OCI-LY7 (cell line): ENCODE measurements at regions not wholly inside any gene's neighbourhood (a gene's known extent, or its start where the extent isn't known, plus 50 kb on each side); places are given as distances from the start of the nearest gene placed in this dataset.

Source experiments
- BruUV-seq: library from RNA; stranded (reverse); fragments of 400-500 nt; replicated peaks from 2 replicates; lab custom pipeline; 2021; lab: Mats Ljungman, UMichigan
- CTCF ChIA-PET: fragments of 300-600 bp; sonication (Branson Sonifier 250); formaldehyde crosslinking; loops from one replicate; lab custom pipeline; 2022; ENCODE audit warnings: antibody characterized with exemption; ENCODE audit not compliant: unreplicated experiment; lab: Charles Lee
- POLR2A ChIA-PET: fragments of 300-600 bp; sonication (Branson Sonifier 250); formaldehyde crosslinking; loops from one replicate; lab custom pipeline; 2022; ENCODE audit warnings: antibody characterized with exemption; lab: Charles Lee
- DNase-seq: peaks from one replicate; pipeline ENCODE4 v3.0.0-alpha.2; 2015; ENCODE audit warnings: low spot score
- H2AFZ ChIP-seq: fragments of 200-600 bp; sonication (generic), shearing (Covaris generic); 2 replicates; pipeline ENCODE4 v1.6.1; 2014; ENCODE audit warnings: mild to moderate bottlenecking, antibody characterized with exemption, low read length, moderate library complexity
- H3K27ac ChIP-seq: fragments of 200-600 bp; sonication (generic); 2 replicates; pipeline ENCODE4 v1.5.1; 2014; ENCODE audit warnings: mixed run types, low read depth, mild to moderate bottlenecking, moderate library complexity, low read length, inconsistent platforms; ENCODE audit not compliant: poor library complexity, severe bottlenecking
- H3K36me3 ChIP-seq: fragments of 200-600 bp; sonication (generic); 2 replicates; pipeline ENCODE4 v1.6.1; 2014; ENCODE audit warnings: mild to moderate bottlenecking, antibody characterized with exemption, low read length, moderate library complexity, mixed read lengths; ENCODE audit not compliant: insufficient read depth
- H3K4me1 ChIP-seq: fragments of 200-600 bp; sonication (generic); 2 replicates; pipeline ENCODE4 v1.5.1; 2014; ENCODE audit warnings: mild to moderate bottlenecking, low read length; ENCODE audit not compliant: insufficient read depth, poor library complexity, severe bottlenecking
- H3K4me2 ChIP-seq: fragments of 200-600 bp; sonication (generic); 2 replicates; pipeline ENCODE4 v1.6.1; 2014; ENCODE audit warnings: mild to moderate bottlenecking, low read length
- H3K4me3 ChIP-seq: fragments of 200-600 bp; sonication (generic); 2 replicates; pipeline ENCODE4 v1.5.1; 2014; ENCODE audit warnings: mild to moderate bottlenecking, low read depth, low read length; ENCODE audit not compliant: poor library complexity, severe bottlenecking
- H3K79me2 ChIP-seq: fragments of 200-600 bp; sonication (generic); 2 replicates; pipeline ENCODE4 v1.6.1; 2016; ENCODE audit warnings: low read depth, mild to moderate bottlenecking, low read length, moderate library complexity, mixed read lengths; ENCODE audit not compliant: insufficient read depth
- H3K9me2 ChIP-seq: fragments of 200-600 bp; sonication (generic); 2 replicates; pipeline ENCODE4 v1.6.1; 2016; ENCODE audit warnings: mild to moderate bottlenecking, low read length, mixed read lengths; ENCODE audit not compliant: insufficient read depth
- H3K9me3 ChIP-seq: fragments of 200-600 bp; sonication (generic); 2 replicates; pipeline ENCODE4 v1.6.1; 2014; ENCODE audit warnings: mild to moderate bottlenecking, mixed run types, low read length, mixed read lengths
- H4K20me1 ChIP-seq: fragments of 200-600 bp; sonication (generic); 2 replicates; pipeline ENCODE4 v1.6.1; 2014; ENCODE audit warnings: mild to moderate bottlenecking, antibody characterized with exemption, low read length, moderate library complexity, mixed read lengths; ENCODE audit not compliant: insufficient read depth
- EZH2phosphoT487 ChIP-seq: fragments of 200-600 bp; sonication (generic); IDR thresholded peaks from 2 replicates; pipeline ENCODE4 v1.6.1; 2018; ENCODE audit warnings: low read depth, borderline replicate concordance, mild to moderate bottlenecking, mixed run types, antibody characterized with exemption, low read length, moderate library complexity, mixed read lengths
- intact Hi-C: fragments of 100-400 bp; cut with micrococcal nuclease; formaldehyde crosslinking; loops from one replicate; pipeline ENCODE4 v1.10.0; 2022; ENCODE audit not compliant: unreplicated experiment
- TF ChIP-seq, protein P1 (sequence below): fragments of 200-600 bp; sonication (generic); conservative IDR thresholded peaks from 2 replicates; pipeline ENCODE4 v1.5.1; 2014; ENCODE audit warnings: mild to moderate bottlenecking, antibody characterized with exemption, low read length, moderate library complexity, mixed read lengths

- BruUV-seq: no TSS peak
- Histone ChIP-seq H3K4me1 (no peaks in the 10 kb centered on the region), H3K36me3 (no peaks in the 10 kb centered on the region), H3K4me3 (no peak overlapping the region), H3K9me3 (no peaks in the 10 kb centered on the region), H3K27ac (no peak overlapping the region), H2AFZ (no peak overlapping the region), H4K20me1 (no peaks in the 10 kb centered on the region), H3K79me2 (no peaks in the 10 kb centered on the region), H3K4me2 (no peak overlapping the region), H3K9me2 (no peaks in the 10 kb centered on the region)
- POLR2A ChIA-PET: no interaction called here
- CTCF ChIA-PET: no interaction called here
- intact Hi-C loops: no loop called here
- TF ChIP-seq, protein P1, sequence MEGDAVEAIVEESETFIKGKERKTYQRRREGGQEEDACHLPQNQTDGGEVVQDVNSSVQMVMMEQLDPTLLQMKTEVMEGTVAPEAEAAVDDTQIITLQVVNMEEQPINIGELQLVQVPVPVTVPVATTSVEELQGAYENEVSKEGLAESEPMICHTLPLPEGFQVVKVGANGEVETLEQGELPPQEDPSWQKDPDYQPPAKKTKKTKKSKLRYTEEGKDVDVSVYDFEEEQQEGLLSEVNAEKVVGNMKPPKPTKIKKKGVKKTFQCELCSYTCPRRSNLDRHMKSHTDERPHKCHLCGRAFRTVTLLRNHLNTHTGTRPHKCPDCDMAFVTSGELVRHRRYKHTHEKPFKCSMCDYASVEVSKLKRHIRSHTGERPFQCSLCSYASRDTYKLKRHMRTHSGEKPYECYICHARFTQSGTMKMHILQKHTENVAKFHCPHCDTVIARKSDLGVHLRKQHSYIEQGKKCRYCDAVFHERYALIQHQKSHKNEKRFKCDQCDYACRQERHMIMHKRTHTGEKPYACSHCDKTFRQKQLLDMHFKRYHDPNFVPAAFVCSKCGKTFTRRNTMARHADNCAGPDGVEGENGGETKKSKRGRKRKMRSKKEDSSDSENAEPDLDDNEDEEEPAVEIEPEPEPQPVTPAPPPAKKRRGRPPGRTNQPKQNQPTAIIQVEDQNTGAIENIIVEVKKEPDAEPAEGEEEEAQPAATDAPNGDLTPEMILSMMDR: no peak
- no peak for TF ChIP-seq EZH2phosphoT487
- DNase-seq: no peak
Measured at GRCh38 chr11:90329043-90329442, 106.2 kb upstream of the CHORDC1 start.

GRCh38 chr11:90326647-90327046, 103.8 kb upstream of the CHORDC1 start:
- H3K79me2 ChIP-seq: no peaks in the 10 kb centered on the region
- no peaks in the 10 kb centered on the region for H3K9me3 ChIP-seq
- TF ChIP-seq, protein P1: no peak
- TF ChIP-seq EZH2phosphoT487: no peak
- H3K4me3 ChIP-seq: no peak overlapping the region
- no peaks in the 10 kb centered on the region for H4K20me1 ChIP-seq
- H3K4me2 ChIP-seq: no peak overlapping the region
- CTCF ChIA-PET: no interaction called here
- no peaks in the 10 kb centered on the region for H3K9me2 ChIP-seq
- H3K4me1 ChIP-seq: no peaks in the 10 kb centered on the region
- no TSS peak for BruUV-seq
- intact Hi-C loops: no loop called here
- no peak for DNase-seq
- no peaks in the 10 kb centered on the region for H3K36me3 ChIP-seq
- POLR2A ChIA-PET: interaction anchor here (1.0 to 1.2 kb wide), 2 partner anchors 8 to 10 kb away, joined by 3 to 4 read pairs; no protein-coding TSS in a partner anchor
- H3K27ac ChIP-seq: no peak overlapping the region
- H2AFZ ChIP-seq: no peak overlapping the region

DNA sequence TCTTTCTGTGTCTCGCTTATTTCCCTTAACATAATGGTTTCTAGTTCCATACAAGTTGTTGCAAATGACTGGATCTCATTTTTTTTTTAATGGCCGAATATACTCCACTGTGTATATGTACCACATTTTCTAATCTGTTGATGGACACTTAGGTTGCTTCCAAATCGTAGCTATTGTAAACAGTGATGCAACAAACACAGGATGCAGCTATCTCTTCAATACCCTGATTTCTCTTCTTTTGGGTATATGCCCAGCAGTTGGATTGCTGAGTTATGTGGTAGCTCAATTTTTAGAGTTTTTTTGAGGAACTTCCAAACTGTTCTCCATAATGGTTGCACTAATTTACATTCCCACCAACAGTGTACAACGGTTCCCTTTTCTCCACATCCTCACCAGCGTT, 100.4 kb upstream of the CHORDC1 start:
- Histone ChIP-seq H3K9me2 (no peaks in the 10 kb centered on the region), H4K20me1 (no peaks in the 10 kb centered on the region), H3K9me3 (no peaks in the 10 kb centered on the region), H3K4me3 (no peak overlapping the region), H3K4me1 (no peaks in the 10 kb centered on the region), H3K36me3 (no peaks in the 10 kb centered on the region), H3K79me2 (no peaks in the 10 kb centered on the region), H2AFZ (no peak overlapping the region), H3K4me2 (no peak overlapping the region), H3K27ac (no peak overlapping the region)
- TF ChIP-seq, protein P1: no peak
- TF ChIP-seq EZH2phosphoT487: no peak
- POLR2A ChIA-PET: no interaction called here
- intact Hi-C loops: no loop called here
- no TSS peak for BruUV-seq
- CTCF ChIA-PET: no interaction called here
- DNase-seq: no peak
